ENCODE measurements at regions not wholly inside any gene's neighbourhood (a gene's known extent, or its start where the extent isn't known, plus 50 kb on each side); places are given as distances from the start of the nearest gene placed in this dataset.

- TF ChIP-seq GATA3 (IDR thresholded peaks at IDR 0.05; ENCODE audit: low read depth, low read length) (no peak), GATA2 (IDR thresholded peaks at IDR 0.05; ENCODE audit: low read depth, low read length) (no peak)
These were observed 157.0 kb upstream of the FRMD4B start for GRCh38 chr3:69542805-69543429.

All from SH-SY5Y (cell line).